H1 (cell line): ENCODE measurements at regions not wholly inside any gene's neighbourhood (a gene's known extent, or its start where the extent isn't known, plus 50 kb on each side); places are given as distances from the start of the nearest gene placed in this dataset.

Source experiments
- CHD7 ChIP-seq: fragments of 300-600 bp; sonication (generic); IDR thresholded peaks from 2 replicates; pipeline ENCODE4 v1.7.1; 2012; ENCODE audit warnings: low read length, moderate library complexity, mild to moderate bottlenecking, inconsistent platforms; ENCODE audit not compliant: insufficient replicate concordance
- RNF2 ChIP-seq: fragments of 200-900, 300-1000 bp; sonication (generic); IDR thresholded peaks from 2 replicates; pipeline ENCODE4 v1.7.1; 2016; ENCODE audit warnings: borderline replicate concordance, low read depth, mild to moderate bottlenecking, antibody characterized with exemption, low read length; ENCODE audit not compliant: poor library complexity, severe bottlenecking; ENCODE audit errors: missing control alignments
- SIX5 ChIP-seq: IDR thresholded peaks from 2 replicates; pipeline ENCODE4 v1.6.1; 2011; ENCODE audit warnings: mild to moderate bottlenecking, low read depth, low read length
- SRF ChIP-seq: IDR thresholded peaks from 2 replicates; pipeline ENCODE4 v1.6.1; 2011; ENCODE audit warnings: mild to moderate bottlenecking, low read depth, low read length, moderate library complexity
- TEAD4 ChIP-seq: IDR thresholded peaks from 2 replicates; pipeline ENCODE4 v1.6.1; 2012; ENCODE audit warnings: low read depth, low read length, inconsistent platforms, mixed read lengths
- USF2 ChIP-seq: IDR thresholded peaks from 2 replicates; pipeline ENCODE4 v1.6.1; 2011; ENCODE audit warnings: low read length, improper control_type of control experiment

GRCh38 chr18:14914771-14915170 is 166.8 kb downstream of the ANKRD30B start (continued):
- TF ChIP-seq CHD7 (no peak), TEAD4 (no peak), USF2 (no peak), SIX5 (no peak), SRF (no peak), RNF2 (no peak)
- TF ChIP-seq, all 59 proteins: peak for 0
